Spinal cord (tissue), 9 donors: ENCODE measurements at regions not wholly inside any gene's neighbourhood (a gene's known extent, or its start where the extent isn't known, plus 50 kb on each side); places are given as distances from the start of the nearest gene placed in this dataset.
A peak's percentile ranks its signal among the peaks of the same experiment; 100 is the strongest.

ENCODE experiments used
- DNase-seq, 6 donors: peaks; one replicate each; pipeline versions ENCODE4 v3.0.0 to v3.0.0-alpha.2; 2013 to 2015; ENCODE audit warnings: low spot score in 6 of 6, low read depth in 4 of 6
- H3K27ac ChIP-seq: one replicate; pipeline ENCODE4 v1.5.1; 2013; ENCODE audit warnings: low read depth, low read length, control low read depth
- H3K27me3 ChIP-seq: one replicate; pipeline ENCODE4 v1.6.1; 2013; ENCODE audit warnings: low read length; ENCODE audit not compliant: control insufficient read depth, insufficient read depth
- H3K36me3 ChIP-seq: one replicate; pipeline ENCODE4 v1.6.1; 2013; ENCODE audit warnings: low read length; ENCODE audit not compliant: control insufficient read depth, insufficient read depth
- H3K4me1 ChIP-seq: one replicate; pipeline ENCODE4 v1.6.1; 2013; ENCODE audit warnings: low read length; ENCODE audit not compliant: control insufficient read depth, insufficient read depth
- H3K4me3 ChIP-seq: one replicate; pipeline ENCODE4 v1.5.1; 2013; ENCODE audit warnings: low read depth, low read length, control low read depth
- H3K9me3 ChIP-seq: one replicate; pipeline ENCODE4 v1.6.1; 2013; ENCODE audit warnings: low read length; ENCODE audit not compliant: control insufficient read depth, insufficient read depth
- WGBS: methylation state at CpG from one replicate; pipeline ENCODE4 v1.1.5; 2013; ENCODE audit warnings: missing lambda C conversion rate; ENCODE audit not compliant: insufficient coverage; 5-methylcytosine and 5-hydroxymethylcytosine counted together
- donor health status: healthy.

DNA sequence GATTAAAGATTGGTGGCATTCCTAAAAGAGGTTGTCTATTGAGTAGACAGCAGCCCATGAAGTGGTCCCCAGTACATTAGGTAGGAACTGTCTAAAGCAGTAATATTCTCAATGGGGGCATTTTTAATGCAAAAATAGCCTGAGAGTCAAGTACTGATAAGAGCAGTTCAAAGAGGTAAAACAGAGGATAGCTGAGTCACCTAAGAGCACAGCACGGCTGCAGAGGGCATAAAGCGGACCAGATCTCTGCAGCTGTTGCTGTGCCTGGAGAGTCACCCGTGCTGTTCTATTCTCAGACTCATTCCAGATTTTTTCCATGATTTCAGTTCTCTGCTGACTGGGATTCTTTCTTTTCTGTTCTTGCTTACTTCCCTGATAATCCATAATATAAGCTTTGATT is 313.2 kb downstream of the OLFM3 start:
- DNase-seq: no peak

DNA sequence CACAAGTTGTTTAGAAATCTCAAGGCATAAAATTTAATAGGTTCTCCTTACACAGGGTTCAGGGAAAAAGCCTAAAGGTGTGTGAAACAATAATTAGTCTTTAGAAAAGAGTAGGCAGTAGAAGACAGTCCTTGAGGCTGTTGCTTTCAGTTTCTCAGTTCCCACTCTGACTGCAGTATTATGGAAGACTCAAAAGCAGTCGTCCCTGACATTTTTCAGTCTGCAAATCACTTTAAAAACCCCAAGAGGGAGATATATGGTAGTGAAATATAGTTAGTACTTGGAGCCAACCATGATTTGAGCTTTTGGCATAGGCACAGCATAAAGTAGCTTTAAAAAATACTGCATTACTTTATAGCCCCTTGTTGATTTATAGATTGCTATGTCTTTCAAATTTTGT is 299.7 kb downstream of the OLFM3 start:
- H3K9me3 ChIP-seq: no peaks in the 10 kb centered on the region
- H3K4me1 ChIP-seq: no peaks in the 10 kb centered on the region
- WGBS: no CpG with 5 or more reads among the region's 1 CpG
- no peak overlapping the region for H3K4me3 ChIP-seq
- no peaks in the 10 kb centered on the region for H3K36me3 ChIP-seq
- peak in 2 of 6 donors; percentile 51 to 74 for DNase-seq
- no peaks in the 10 kb centered on the region for H3K27me3 ChIP-seq
- H3K27ac ChIP-seq: no peak overlapping the region

More for the DNA sequence above, 313.2 kb downstream of the OLFM3 start:
- Histone ChIP-seq H3K4me3 (no peak overlapping the region), H3K27me3 (no peaks in the 10 kb centered on the region), H3K27ac (no peak overlapping the region), H3K36me3 (no peaks in the 10 kb centered on the region), H3K4me1 (no peaks in the 10 kb centered on the region), H3K9me3 (no peaks in the 10 kb centered on the region)
- WGBS: 100% methylated on average over 3 of the region's 3 CpGs

DNA sequence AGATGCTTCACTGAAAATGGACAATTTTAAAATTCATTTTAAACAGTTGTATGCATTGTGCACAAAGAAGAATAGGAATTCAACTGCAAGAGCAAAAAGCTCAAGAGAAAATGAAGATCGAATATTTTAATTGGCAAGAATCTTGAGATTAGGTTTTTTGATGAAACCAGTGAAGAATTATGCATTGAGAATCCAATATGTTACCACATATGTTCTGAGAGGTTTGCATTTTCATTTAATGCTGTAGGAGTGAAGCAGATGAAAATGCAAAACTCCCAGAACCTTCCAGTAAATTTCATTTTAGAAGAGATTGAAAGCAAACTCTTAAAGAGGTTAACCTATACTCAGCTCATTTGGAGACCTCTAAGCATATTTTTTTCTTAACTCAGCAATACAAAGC is 298.0 kb downstream of the OLFM3 start:
- Histone ChIP-seq H3K27me3 (no peaks in the 10 kb centered on the region), H3K4me3 (no peak overlapping the region), H3K9me3 (no peaks in the 10 kb centered on the region), H3K27ac (no peak overlapping the region), H3K4me1 (no peaks in the 10 kb centered on the region), H3K36me3 (no peaks in the 10 kb centered on the region)
- no CpG with 5 or more reads among the region's 1 CpG for WGBS
- peak in 1 of 6 donors; percentile 78 for DNase-seq

DNA sequence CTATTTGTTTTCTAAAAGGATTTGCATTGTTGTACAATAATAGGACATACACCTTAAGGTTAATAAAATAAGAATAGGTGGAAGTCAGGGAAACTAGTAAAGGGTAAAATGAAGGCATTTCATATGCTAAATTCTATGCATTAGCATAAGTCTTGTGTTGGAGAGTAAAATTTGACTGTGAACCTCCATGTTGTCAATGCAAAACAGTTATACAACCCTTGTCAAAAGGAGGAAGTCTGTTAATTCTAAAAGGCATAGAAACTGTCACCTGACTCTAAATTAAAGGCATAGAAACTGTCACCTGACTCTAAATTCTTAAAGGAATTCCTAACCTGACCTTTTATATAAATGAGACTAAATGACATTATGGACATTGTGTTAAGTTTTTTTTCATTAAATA is 291.8 kb downstream of the OLFM3 start:
- Histone ChIP-seq H3K4me3 (no peak overlapping the region), H3K27me3 (no peaks in the 10 kb centered on the region)

DNA sequence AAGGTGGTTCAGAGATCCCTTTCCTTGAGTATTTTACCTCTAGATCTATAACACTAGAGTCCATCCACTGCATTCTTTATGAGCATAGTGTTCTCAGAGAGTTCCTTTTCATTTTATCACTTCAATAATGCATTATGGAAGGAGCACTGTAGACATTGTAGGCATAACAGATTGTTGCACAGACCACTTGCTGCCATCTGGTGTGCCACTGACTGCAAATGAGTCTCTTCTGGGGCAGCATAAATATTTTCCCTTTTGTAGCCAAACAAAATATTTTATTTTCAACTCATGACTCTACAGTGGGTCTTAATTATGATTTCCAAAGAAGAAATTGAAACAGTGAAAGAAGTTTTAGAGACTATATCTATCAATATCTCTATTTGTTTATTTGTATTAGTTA is 290.4 kb downstream of the OLFM3 start:
- Histone ChIP-seq H3K27ac (no peak overlapping the region), H3K27me3 (no peaks in the 10 kb centered on the region), H3K36me3 (no peaks in the 10 kb centered on the region), H3K4me3 (no peak overlapping the region), H3K4me1 (no peaks in the 10 kb centered on the region), H3K9me3 (no peaks in the 10 kb centered on the region)
- DNase-seq: peak in 1 of 6 donors; percentile 82

More for the DNA sequence above, 291.8 kb downstream of the OLFM3 start:
- H3K36me3 ChIP-seq: no peaks in the 10 kb centered on the region
- no peaks in the 10 kb centered on the region for H3K9me3 ChIP-seq
- H3K4me1 ChIP-seq: no peaks in the 10 kb centered on the region
- no peak overlapping the region for H3K27ac ChIP-seq
- no peak for DNase-seq

DNA sequence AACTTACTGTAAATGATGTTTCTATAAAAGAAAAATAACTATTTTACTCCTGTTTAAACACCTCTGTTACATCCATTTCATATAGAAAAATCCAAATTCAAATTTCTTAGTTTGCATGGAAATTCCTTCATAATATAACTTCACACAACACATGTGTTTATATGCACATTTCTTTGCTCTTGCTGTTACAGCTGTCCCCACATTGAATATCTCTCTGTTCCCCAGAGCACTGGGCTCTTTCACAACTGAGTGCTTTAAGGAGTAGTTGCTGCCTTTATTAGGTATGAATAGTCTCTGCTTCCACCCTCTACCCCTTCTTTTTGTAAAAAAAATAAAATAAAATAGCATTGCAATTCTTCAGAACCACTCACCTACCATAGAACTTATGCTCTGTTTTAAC is 287.0 kb downstream of the OLFM3 start:
- DNase-seq: peak in 1 of 6 donors; percentile 55
- no peaks in the 10 kb centered on the region for H3K36me3 ChIP-seq
- no peak overlapping the region for H3K4me3 ChIP-seq
- H3K4me1 ChIP-seq: no peaks in the 10 kb centered on the region
- H3K27me3 ChIP-seq: no peaks in the 10 kb centered on the region
- no peak overlapping the region for H3K27ac ChIP-seq
- no peaks in the 10 kb centered on the region for H3K9me3 ChIP-seq

DNA sequence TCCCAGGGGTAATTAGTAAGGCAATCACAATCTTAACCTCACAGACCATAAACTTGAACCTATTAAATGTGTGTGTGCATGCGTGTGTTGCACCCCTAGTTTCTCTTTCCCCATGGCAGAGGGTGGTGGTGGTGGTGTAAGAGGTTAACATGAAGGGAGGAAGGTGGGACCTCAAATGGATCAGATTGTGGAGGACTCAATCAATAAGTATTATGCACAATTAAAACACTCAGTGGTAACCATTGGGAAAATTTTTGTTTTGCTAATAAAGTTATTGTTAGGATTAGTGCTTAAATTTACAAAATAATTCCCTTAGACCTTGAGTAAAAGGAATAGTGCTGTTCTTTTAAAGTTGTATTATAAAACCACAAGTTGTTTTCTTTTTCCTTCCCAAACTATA is 283.0 kb downstream of the OLFM3 start:
- no peaks in the 10 kb centered on the region for H3K9me3 ChIP-seq
- DNase-seq: no peak
- H3K27me3 ChIP-seq: no peaks in the 10 kb centered on the region
- no peak overlapping the region for H3K4me3 ChIP-seq
- no peak overlapping the region for H3K27ac ChIP-seq
- H3K4me1 ChIP-seq: no peaks in the 10 kb centered on the region
- WGBS: no CpG with 5 or more reads among the region's 1 CpG
- no peaks in the 10 kb centered on the region for H3K36me3 ChIP-seq

DNA sequence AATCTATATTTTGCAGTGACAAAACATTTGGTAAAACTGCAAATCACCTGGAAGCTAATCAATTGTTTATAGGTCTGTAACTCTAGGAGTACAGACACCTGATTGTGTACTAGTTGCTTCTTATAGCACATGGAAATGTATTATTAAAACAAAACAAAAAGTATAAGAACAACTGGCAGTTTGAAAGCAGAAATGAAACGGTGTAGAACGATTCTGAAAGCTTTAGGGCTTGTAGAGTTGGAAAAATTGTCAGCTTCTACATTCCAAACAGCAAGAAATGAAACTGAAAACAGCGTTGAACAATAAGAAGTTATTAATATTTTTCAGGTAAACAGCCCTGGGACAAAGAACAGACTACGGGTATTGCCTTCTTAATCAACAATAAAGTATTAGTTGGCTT is 273.3 kb downstream of the OLFM3 start:
- Histone ChIP-seq H3K36me3 (no peaks in the 10 kb centered on the region), H3K4me3 (no peak overlapping the region), H3K27ac (no peak overlapping the region), H3K27me3 (no peaks in the 10 kb centered on the region), H3K9me3 (no peaks in the 10 kb centered on the region), H3K4me1 (no peaks in the 10 kb centered on the region)
- no peak for DNase-seq
- WGBS: no CpG with 5 or more reads among the region's 4 CpGs

DNA sequence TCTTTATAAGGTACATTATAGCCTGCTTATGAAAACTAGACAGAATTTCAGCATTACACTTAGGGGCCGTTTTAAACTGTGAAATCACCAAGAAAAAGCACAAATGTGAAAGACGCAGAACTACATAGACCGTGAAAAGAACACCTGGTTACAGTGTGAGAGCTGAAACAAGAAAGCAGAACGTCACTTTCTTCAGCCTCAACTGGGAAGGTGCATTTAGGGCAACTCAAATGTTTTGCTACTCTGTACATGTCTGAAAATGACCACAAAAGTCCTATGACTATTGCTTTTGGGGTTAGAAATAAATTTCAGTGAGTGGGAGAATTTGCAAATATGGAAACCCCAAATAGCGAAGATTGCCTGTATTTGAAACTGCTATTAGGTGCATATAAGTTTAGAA is 268.7 kb downstream of the OLFM3 start:
- H3K9me3 ChIP-seq: no peaks in the 10 kb centered on the region
- H3K4me1 ChIP-seq: no peaks in the 10 kb centered on the region
- DNase-seq: peak in 1 of 6 donors; percentile 18
- no peaks in the 10 kb centered on the region for H3K27me3 ChIP-seq
- H3K36me3 ChIP-seq: no peaks in the 10 kb centered on the region
- WGBS: 63% methylated on average over 4 of the region's 5 CpGs
- no peak overlapping the region for H3K27ac ChIP-seq
- no peak overlapping the region for H3K4me3 ChIP-seq

DNA sequence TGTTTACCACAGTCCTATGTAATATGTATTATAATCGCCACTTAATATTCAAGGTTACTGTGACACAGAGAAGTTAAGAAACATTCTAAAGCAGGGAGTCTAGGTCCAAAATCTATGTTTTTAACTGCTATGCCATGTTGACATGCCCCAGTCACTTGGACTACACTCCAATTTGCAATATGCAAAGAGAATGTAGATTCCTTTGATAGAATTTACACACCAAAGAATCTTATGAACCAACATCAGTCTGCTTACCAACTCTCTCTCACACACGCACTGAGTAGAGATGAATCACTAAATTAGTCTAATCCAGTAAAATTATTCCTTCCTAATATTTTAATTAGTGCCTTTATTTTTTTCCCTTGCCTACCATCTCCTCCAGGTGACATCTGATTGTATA is 266.2 kb downstream of the OLFM3 start:
- Histone ChIP-seq H3K36me3 (no peaks in the 10 kb centered on the region), H3K9me3 (no peaks in the 10 kb centered on the region), H3K4me3 (no peak overlapping the region), H3K4me1 (no peaks in the 10 kb centered on the region), H3K27me3 (no peaks in the 10 kb centered on the region), H3K27ac (no peak overlapping the region)
- no CpG with 5 or more reads among the region's 2 CpGs for WGBS
- DNase-seq: no peak

DNA sequence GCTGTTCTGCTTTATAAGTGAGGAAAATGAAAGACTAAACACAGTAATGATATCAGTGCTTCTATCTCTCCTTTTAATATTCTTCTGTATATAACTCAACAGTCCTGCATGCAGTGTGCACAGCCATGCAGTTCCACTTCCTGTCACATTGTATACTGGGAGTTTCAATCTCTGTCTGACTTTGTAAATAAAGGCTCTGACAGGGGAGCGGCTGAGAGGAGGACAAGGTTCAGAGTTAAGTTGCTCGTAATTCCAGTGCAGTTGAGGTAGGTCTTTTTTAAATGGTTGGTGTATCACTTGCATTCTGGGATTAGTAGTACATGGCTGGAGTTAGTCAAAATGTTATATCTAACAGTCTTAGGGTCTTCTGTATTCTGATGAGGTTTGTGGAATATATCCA is 264.5 kb downstream of the OLFM3 start:
- H3K9me3 ChIP-seq: no peaks in the 10 kb centered on the region
- H3K36me3 ChIP-seq: no peaks in the 10 kb centered on the region
- H3K27me3 ChIP-seq: no peaks in the 10 kb centered on the region
- no peak overlapping the region for H3K27ac ChIP-seq
- 64% methylated on average over 2 of the region's 2 CpGs for WGBS
- no peak for DNase-seq
- no peaks in the 10 kb centered on the region for H3K4me1 ChIP-seq
- no peak overlapping the region for H3K4me3 ChIP-seq
